HG03025 (cell line): ENCODE measurements at regions not wholly inside any gene's neighbourhood (a gene's known extent, or its start where the extent isn't known, plus 50 kb on each side); places are given as distances from the start of the nearest gene placed in this dataset.
"Not testable (repeated sequence)": the region's sequence is repeated elsewhere in the genome, so short reads cannot be mapped to it uniquely, and the experiment has no call there.

Experiments
- ATAC-seq: cut with Tn5 transposase; IDR thresholded peaks from one replicate; pipeline ENCODE4 v1.9.1; 2021; ENCODE audit warnings: mild to moderate bottlenecking, moderate library complexity; ENCODE audit not compliant: unreplicated experiment, low FRiP score

DNA sequence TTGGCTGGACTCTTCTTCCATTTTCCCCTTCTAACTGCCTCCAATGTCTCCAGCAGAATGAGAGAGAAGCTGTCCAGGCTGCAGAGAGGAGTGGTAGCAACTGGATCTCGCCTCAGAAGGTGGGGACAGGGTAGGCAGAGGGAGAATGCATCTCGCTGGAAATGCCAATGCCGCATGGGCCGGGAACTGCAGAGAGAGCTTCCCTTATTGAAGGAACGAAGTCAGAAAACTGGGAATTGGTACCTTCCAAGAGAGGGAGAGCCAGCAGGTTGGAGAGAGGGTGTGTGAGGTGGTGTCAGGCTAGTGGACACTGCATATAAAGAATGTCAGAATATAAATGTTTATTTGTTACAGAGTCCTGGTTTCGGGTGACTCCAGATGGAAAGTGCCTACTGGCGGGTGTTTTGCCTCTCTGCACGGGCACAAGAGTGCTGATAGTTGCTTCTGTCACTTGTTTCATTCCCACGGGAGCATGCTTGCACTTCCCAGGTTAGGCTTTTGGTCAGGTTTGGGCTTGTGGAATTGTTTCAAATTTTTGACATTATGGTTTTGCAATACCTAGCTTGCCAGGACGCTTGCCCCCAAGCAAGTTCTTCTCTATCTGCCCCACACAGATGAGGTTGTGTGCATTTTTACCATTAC, 156.8 kb upstream of the STS start:
- ATAC-seq = no peak

DNA sequence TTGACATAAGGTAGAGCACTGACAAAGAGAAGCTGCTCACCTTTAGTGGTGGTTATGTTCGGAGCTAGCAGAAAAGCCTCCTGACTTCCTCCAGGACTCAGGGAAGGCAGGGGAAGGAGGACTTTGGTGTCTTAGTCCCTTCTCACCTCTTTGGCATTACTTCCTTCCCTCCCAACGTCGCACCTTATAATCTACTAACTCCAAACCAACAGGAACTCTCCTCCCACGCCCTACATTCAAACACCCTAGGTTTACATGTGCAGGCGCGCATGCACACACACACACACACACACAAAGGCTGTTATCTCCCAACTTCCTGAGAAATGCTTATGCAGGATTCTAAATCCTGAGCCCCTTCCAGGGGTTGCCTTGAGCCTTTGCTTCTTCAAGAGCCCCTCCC, 157.7 kb upstream of the STS start:
- ATAC-seq = no peak

DNA sequence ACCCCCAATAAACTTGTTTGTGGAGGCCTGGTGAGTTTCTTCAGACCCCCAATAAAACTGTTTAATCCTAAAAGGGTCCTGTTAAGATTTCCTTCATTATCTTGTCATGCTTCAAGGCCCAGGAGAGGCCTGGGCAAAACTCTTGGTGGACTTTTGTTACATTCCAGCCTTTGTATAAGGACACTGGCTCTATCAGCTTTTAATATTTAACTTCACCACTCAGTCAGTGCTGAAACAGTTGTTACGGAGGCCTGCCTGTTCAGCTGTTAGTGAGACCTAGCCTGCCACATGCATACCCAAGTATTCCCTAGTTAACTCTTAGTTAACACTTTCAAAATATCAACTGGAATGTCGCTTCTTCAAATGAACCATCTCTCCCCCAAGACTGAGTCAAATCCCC, 158.8 kb upstream of the STS start:
- ATAC-seq = not testable (repeated sequence)

DNA sequence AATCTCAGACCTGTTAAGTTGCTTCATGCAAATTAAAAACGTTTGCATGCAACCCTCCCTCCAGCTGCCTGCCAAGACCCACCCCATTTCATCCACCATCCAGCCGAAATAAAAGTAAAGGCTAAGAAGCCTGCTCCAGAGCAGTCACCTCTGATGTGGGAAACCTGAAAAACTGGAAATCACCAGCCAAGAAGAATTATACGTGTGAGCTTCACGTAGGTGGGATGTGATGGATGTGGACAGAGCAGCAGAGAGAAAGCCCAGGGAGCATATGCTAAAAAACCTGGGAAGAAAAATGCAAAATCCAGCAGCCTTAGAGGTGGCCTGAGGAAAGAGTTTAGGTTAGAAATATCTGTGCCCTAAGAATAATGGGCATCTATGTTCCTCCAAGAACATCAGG, 160.6 kb upstream of the STS start:
- ATAC-seq = no peak

DNA sequence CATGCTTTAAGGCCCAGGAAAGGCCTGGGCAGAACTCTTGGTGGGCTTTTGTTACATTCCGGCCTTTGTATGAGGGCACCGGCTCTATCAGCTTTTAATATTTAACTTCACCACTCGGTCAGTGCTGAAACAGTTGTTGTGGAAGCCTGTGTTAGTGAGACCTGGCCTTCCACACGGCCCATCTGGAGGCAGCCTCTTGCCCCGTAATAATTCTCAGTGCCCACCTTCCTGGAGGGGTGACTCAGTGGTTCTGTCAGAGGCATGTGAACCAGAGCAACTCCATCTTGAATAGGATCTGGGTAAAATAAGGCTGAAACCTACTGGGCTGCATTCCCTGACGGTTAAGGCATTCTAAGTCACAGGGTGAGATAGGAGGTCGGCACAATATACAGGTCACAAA, 162.0 kb upstream of the STS start:
- ATAC-seq = no peak

DNA sequence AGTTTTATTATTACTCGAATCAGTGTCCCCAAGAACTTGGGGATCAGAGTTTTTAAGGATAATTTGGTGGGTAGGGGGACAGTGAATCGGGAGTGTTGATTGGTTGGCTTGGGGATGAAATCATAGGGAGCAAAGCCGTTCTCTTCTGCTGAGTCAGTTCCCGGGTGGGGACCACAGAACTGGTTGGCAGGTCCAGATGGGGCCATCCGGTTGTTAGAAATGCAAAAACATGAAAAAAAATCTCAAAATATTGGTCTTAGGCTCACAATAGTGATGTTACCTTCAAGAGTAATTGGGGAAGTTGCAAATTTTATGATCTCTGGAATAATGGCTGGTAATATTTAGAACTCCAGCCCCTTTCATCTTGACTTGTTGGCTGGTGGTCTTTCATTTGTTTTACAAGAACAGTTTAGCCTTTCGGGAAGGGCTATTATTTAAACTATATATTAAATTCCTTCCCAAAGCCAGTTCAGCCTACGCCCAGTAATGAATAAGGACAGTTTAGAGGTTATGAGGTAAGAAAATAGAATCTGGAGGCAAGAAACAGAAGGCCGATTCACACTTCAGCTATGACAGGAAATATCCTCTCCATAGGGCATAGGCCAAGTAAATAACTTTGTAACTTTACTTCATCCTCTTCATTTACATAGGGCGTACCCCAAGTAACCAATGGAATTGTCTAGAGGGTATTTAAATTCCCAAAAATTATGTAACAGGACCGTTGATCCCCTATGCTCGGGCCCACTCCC, 164.1 kb upstream of the STS start:
- ATAC-seq = no peak

DNA sequence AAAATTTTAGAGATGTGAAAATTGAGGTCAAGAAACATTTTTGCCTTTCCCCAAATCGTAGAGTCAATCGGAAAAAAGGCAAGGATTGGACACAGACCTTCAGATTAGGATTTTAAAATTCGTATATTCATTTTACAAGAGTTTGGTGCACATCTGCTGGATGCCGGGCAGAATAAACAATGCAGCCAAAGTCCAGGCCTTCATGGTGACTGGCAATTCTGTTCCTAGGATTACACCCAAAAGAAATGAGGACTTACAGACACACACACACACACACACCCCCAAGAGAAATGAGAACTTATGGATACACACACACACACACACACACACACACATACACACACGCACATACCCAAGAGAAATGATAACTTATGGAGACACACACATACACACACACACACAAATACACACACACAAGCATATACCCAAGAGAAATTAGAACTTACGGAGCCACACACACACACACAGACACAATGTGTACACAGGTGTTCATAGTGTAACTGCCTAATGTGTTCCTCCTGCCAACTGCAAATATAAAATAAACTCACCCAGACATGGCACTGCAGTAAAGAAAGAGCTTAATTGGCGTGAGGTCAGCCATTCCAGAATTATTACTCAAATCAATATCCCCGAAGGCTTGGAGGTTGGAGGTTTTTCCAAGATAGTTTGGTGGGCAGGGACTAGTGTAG, 165.7 kb upstream of the STS start:
- ATAC-seq = no peak

DNA sequence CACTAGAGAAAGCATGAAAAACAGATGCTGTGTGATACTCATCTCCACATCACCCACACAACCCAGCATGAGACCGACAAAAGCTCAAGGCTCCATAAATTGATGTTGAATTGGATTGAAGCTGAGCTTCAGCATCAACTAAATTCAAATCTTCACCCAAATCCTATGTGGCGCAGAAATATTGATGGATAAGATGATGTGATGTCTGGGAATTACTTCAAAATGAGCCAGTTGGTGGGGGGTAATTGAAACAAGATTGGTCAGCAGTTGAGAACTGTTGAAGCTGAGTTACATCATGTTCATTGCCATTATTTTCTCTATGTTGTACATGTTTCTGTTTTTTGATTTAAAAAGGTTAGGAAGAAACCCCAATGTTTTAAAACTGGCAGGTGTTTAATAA, 166.5 kb upstream of the STS start:
- ATAC-seq = no peak

DNA sequence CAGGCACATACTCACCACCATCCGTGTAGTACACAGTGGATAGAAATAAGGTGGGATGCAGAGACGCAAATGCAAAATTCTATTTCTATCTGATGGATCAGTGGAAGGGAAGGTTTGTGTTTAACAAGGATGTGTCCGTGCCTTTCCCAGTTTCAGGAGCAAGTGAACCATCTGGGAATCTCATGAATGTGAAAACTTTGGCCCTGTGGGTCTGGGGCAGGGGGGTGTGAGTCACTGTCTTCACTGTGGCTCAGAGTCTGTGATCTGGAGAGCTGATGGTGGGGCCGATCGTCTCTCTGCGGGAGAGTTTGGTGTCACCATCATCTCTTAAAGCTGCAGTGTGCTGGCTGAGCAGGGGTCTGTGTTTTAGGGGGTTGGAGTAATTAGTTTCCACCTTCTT, 179.3 kb upstream of the STS start:
- ATAC-seq = no peak

DNA sequence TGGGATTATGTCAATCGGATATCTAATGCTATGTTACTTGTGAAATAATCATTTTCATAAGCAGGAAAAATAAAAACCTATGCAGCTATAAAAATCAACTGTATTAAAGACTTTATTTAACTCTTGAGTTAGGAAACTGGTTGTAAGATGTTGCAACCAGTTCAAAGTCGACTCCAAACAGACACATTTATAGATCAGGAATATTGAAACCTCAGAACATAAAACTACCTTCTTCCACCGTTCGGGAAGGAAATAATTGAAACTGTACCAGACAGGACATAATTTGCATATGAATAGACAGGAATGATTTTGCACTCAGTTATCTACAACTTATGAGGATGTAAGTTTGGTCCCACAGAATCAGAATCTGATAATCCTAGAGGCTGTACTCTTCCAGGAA, 181.8 kb upstream of the STS start:
- no peak for ATAC-seq

DNA sequence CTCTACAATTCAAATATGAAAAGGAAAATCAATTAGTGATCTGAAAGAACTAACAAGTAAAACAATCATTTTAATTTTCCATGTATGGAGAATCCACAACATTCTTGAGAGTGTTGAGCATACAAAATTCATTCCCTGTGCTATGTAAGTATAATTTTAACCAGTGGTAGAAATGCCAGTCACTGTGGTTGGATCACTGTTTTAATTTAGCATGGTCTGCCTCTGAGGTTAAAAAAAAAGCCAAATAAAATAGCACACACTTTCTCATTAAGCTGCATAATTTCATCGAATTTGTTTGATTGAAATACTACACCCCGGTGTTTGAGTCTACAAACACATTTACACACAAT, 185.5 kb upstream of the STS start:
- no peak for ATAC-seq

DNA sequence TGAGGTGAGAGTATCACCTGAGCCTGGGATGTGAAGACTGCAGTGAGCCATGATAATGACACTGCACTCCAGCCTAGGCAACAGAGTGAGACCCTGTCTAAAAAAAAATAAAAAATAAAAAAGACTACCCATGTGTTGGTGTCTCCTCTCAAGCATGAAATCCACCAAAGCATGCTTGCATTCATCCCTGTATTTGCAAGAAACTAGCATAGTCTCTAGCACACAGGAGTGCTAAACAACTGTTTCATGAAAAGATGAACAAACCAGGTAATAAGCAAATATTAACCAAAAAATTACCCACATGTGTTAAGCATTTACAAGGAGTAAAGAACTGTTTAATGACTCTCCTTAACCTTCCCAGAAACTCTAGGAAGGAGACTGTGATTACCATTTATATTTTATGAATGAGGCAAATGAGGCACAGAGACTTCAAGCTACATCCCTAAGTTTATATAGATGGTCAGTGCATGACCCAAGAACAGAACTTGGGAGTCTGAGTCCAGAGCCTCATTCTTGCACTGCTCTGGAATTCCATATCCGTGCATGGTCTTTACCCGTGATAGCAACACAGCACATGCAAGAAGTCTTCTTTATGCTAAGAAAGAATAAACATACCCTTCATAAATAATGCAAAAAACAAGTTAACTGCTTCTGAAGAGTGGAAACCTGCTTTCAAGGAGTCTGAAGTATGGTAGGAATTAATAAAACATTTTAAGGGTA, 186.1 kb upstream of the STS start:
- ATAC-seq = no peak

DNA sequence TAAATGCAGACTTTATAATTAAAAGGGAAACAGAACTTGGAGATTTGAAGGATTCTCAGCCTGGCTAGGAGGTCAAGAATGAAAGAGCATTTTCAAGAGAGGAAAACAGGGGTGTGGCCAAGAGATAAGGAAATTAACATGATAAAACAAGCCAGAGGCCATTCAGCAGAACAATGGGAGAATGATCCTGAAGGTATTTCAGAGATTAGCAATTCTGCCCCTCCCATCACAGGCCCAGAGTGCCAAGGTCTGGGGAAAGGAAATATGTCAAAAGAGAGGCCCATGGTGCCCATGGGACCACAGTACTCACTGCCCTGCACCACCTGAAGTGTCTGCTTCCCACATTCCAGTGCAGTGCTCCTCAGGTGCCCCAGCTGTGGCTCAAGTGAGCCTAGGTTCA, 188.5 kb upstream of the STS start:
- no peak for ATAC-seq

DNA sequence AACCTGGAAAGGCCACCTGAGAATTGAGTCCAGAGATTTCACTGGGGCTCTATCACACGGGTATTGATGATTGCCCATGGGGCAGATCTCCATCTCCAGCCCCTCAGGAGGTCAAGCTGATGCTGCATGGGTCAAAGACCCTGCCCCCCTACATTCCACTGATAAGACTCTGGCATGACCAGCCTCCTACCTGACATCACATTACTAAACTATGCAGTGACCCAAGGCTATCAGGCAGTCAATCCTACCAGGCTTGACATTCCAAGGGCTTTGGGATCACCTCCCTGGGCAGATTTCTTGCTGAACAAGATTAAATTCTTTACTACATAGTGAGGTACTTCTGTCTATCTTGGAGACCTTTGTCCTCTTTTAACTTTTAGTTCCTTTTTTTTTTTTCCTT, 192.7 kb upstream of the STS start:
- ATAC-seq = no peak

DNA sequence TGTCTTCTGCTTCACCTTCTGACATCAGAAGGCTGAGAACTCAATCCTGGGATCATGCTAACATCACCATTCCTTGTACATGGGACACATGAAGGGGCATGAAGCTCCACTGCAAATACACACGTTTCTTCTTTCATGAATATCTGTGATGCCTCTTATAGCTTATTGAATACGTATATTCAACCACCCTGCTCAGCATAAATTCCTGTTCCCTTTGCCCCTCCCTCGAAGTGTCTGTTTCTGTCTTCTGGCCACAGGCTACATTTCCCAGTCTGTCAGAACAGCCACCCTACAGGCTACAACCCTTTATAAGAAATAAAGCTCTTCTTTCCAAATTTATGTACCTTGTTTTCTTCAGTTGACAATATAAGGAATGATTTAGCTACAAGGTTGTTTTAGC, 201.3 kb upstream of the STS start:
- no peak for ATAC-seq

DNA sequence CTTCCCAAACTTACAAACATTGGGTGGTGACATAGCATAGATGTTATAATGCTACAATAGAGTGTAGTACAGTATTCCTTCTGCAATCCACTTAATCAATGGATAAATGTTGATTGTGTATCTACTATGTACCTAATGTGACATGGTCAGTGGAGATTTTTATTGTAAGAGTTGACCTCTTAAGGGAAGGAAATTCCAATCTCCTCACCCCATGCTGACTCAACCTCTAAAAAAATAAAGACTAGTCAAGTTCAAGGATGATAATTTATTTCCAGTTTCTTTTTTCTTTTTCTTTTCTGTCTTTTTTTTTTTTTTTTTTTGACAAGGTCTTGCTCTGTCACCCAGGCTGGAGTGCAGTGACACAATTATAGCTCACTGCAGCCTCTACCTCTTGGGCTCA, 206.5 kb upstream of the STS start:
- no peak for ATAC-seq

DNA sequence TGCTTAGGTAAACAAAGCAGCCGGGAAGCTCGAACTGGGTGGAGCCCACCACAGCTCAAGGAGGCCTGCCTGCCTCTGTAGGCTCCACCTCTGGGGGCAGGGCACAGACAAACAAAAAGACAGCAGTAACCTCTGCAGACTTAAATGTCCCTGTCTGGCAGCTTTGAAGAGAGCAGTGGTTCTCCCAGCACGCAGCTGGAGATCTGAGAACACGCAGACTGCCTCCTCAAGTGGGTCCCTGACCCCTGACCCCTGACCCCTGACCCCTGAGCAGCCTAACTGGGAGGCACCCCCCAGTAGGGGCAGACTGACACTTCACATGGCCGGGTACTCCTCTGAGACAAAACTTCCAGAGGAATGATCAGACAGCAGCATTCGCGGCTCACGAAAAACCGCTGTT, 214.6 kb upstream of the STS start:
- ATAC-seq = not testable (repeated sequence)

DNA sequence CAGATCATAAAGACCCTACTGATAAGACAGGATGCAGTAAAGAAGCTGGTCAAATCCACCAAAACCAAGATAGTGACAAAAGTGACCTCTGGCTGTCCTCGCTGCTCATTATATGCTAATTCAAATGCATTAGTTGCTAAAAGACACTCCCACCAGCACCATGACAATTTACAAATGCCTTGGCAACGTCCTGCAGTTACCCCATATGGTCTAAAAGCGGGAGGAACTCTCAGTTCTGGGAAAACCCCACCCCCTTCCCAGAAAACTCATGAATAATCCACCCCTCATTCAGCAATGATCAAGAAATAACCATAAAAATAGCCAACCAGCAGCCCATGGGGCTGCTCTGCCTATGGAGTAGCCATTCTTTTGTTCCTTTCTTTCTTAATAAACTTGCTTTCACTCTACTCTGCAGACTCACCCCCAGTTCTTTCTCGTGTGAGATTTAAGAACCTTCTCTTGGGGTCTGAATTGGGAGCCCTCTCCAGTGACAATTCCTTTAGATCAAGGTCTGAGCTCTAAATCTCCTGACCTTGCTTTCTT, 217.1 kb upstream of the STS start:
- no peak for ATAC-seq

DNA sequence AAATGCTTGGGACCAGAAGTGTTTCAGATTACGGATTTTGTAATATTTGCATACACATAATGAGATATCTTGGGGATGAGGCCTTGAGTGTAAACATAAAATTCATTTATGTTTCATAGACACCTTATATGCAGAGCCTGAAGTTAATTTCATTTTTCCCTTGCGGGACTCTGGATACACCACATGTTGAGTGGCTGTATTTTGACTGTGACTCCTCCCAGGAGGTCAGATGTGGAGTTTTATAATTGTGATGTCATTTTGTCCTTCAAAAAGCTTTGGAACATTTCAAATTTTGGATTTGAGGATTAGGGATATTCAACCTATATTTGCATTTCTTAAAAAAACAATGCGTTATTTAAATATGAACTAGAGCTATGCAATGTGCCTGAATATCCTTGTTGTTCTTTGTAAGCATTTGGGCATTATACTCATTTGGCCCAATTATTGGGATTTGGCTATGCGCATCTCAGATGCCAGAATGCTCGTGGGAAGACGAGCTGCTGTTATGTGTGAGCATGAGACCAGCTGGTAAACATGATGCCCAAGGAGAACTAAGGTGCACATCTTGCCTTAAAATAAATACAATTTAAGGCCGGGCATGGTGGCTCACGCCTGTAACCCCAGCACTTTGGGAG, 223.0 kb upstream of the STS start:
- ATAC-seq = no peak

DNA sequence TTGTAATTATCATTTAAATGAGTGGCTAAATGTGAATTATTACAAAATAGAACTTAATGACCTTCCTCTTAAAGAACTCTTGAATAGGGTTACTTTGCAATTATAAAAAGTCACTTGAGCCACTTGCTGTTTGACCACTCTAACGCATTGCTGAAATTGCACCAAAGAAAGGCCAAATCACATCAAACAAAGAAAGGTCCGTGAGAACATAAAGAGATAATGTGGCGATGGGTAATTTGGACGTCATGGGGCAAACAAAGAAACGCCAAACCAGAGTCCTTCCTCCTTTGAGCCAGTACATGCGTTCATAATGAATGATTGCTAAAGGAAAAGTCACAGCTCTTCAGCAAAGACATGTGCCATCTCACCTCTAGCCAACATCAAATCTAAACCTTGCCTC, 229.8 kb upstream of the STS start:
- ATAC-seq = no peak

DNA sequence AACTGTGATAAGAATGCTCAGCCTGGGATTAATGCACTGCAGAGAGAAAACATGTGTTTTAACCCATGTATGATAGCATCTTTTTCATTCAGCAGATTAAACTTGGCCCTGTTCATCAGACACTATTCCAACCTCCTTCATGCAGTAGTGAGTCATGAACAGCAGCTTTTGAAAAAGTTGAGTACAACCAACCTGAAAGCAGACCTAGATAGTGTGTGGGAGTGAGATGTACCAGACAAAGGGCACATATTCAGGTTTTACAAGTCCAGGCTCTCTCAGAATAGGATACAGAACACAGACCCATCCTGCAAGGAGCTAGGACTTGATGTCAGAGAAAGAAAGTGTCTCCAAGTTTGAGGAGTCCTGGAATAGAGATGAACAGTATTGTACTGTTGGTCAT, 237.3 kb upstream of the STS start:
- ATAC-seq = no peak
